ENCODE measurements at regions not wholly inside any gene's neighbourhood (a gene's known extent, or its start where the extent isn't known, plus 50 kb on each side); places are given as distances from the start of the nearest gene placed in this dataset.

GRCh38 chr7:115552766-115553165 is 477.8 kb downstream of the TFEC start:
- TF ChIP-seq POLR2A (IDR thresholded peaks at IDR 0.05) (no peak), CTCF (IDR thresholded peaks at IDR 0.05) (no peak), EP300 (IDR thresholded peaks at IDR 0.05) (no peak)

All from ovary (tissue), 3 donors.